GM12864 (cell line): ENCODE measurements at regions not wholly inside any gene's neighbourhood (a gene's known extent, or its start where the extent isn't known, plus 50 kb on each side); places are given as distances from the start of the nearest gene placed in this dataset.
"Not testable (repeated sequence)": the region's sequence is repeated elsewhere in the genome, so short reads cannot be mapped to it uniquely, and the experiment has no call there.

Experiments used
- DNase-seq: peaks from one replicate; pipeline ENCODE4 v3.0.0-alpha.2; 2011; ENCODE audit warnings: low read depth
- H3K4me3 ChIP-seq: 2 replicates; pipeline ENCODE4 v1.5.1; 2011; ENCODE audit warnings: mild to moderate bottlenecking, low read depth, low read length, control low read depth
- CTCF ChIP-seq: IDR thresholded peaks from 2 replicates; pipeline ENCODE4 v1.5.1; 2011; ENCODE audit warnings: low read depth, mild to moderate bottlenecking, moderate library complexity, low read length, control low read depth, inconsistent platforms; ENCODE audit errors: missing control alignments

GRCh38 chr21:25169370-25169769, 437.9 kb downstream of the MRPL39 start:
- DNase-seq: no peak
- H3K4me3 ChIP-seq: no peak overlapping the region
- TF ChIP-seq CTCF: no peak

GRCh38 chr21:25166904-25167303, 440.4 kb downstream of the MRPL39 start:
- not testable (repeated sequence) for DNase-seq, H3K4me3 ChIP-seq

- no peak for DNase-seq
- H3K4me3 ChIP-seq: no peak overlapping the region
- TF ChIP-seq CTCF: no peak
These were observed 445.7 kb downstream of the MRPL39 start for GRCh38 chr21:25161571-25161970.

- DNase-seq, H3K4me3 ChIP-seq: not testable (repeated sequence)
These were observed 452.3 kb downstream of the MRPL39 start for GRCh38 chr21:25155020-25155419.

GRCh38 chr21:25149022-25149421, 458.3 kb downstream of the MRPL39 start:
- H3K4me3 ChIP-seq: no peak overlapping the region
- no peak for DNase-seq
- no peak for TF ChIP-seq CTCF

- H3K4me3 ChIP-seq: no peak overlapping the region
- TF ChIP-seq CTCF: no peak
- no peak for DNase-seq
These were observed 467.9 kb downstream of the MRPL39 start for GRCh38 chr21:25139414-25139813.

GRCh38 chr21:25133939-25134338, 473.3 kb downstream of the MRPL39 start:
- DNase-seq: no peak
- TF ChIP-seq CTCF: no peak
- no peak overlapping the region for H3K4me3 ChIP-seq

- no peak overlapping the region for H3K4me3 ChIP-seq
- TF ChIP-seq CTCF: no peak
- no peak for DNase-seq
These were observed 479.5 kb downstream of the MRPL39 start for GRCh38 chr21:25127811-25128210.
